D721Med (cell line): ENCODE measurements at regions not wholly inside any gene's neighbourhood (a gene's known extent, or its start where the extent isn't known, plus 50 kb on each side); places are given as distances from the start of the nearest gene placed in this dataset.

Source experiments
- DNase-seq: peaks from one replicate; pipeline ENCODE4 v3.0.0; 2011; ENCODE audit warnings: low spot score; ENCODE audit not compliant: insufficient read length
- FAIRE-seq: peaks from 2 replicates; lab custom pipeline; 2011; peaks lifted over from hg19 to GRCh38; lab: Jason Lieb, UNC
- CTCF ChIP-seq: IDR thresholded peaks from 2 replicates; pipeline ENCODE4 v1.5.1; 2012; ENCODE audit warnings: mild to moderate bottlenecking, control low read depth; ENCODE audit not compliant: insufficient read depth; ENCODE audit errors: missing control alignments

GRCh38 chr2:16446706-16447105 is 218.9 kb downstream of the CYRIA start:
- DNase-seq = no peak
- TF ChIP-seq CTCF = no peak
- no peak for FAIRE-seq

GRCh38 chr2:16442971-16443370 is 222.7 kb downstream of the CYRIA start:
- TF ChIP-seq CTCF = no peak
- no peak for DNase-seq
- no peak for FAIRE-seq

- no peak for TF ChIP-seq CTCF
- FAIRE-seq (no peak), DNase-seq (no peak)
Measured at GRCh38 chr2:16441431-16441830, 224.2 kb downstream of the CYRIA start.

GRCh38 chr2:16440898-16441297 is 224.7 kb downstream of the CYRIA start:
- TF ChIP-seq CTCF = no peak
- no peak for DNase-seq
- FAIRE-seq = no peak

- TF ChIP-seq CTCF = no peak
- FAIRE-seq = no peak
- no peak for DNase-seq
Measured at GRCh38 chr2:16438613-16439321, 226.9 kb downstream of the CYRIA start.

- TF ChIP-seq CTCF = no peak
- FAIRE-seq (no peak), DNase-seq (no peak)
Measured at GRCh38 chr2:16437189-16437588, 228.4 kb downstream of the CYRIA start.

- no peak for TF ChIP-seq CTCF
- FAIRE-seq (no peak), DNase-seq (no peak)
Measured at GRCh38 chr2:16434393-16434792, 231.2 kb downstream of the CYRIA start.
